ENCODE measurements at regions not wholly inside any gene's neighbourhood (a gene's known extent, or its start where the extent isn't known, plus 50 kb on each side); places are given as distances from the start of the nearest gene placed in this dataset.

DNA sequence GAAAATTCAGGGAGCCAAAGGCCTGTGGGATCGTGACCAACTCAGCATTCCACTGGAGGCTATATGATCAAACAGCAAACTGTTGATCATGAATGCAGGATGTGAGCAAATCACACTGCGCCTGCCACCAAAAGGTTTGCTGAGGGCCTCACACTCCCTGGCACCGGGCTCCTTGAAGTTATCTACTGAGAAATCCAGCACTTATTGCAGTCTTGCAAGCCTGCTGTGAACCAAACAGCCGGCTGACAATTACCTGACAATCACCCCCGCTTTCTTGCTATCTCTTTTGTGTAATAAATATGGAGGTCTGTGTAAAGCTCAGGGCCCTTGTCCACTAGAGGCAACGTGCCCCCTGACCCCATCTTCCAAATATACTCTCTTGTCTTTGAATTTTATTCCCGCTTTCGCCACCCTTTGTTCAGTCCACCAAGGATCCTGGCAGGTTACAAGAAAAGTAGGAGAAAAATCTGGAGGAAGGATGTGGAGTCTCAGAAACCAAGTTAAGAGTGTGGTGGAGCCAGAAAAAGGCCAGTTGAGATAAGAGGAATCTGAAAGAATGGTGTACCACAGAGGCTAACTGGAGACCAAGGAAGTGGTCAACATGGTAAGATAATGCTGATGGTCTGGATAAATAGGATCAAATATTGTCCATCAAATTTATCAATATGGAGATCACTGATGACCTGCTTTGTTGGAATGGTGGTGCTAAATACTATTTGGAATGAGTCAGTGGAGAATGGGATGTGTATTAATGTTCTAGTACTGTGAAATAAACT, 229.2 kb downstream of the ALX1 start:
- Histone ChIP-seq H3K27ac (no peak overlapping the region), H3K4me3 (no peak overlapping the region), H3K27me3 (no peaks in the 10 kb centered on the region), H3K4me1 (no peaks in the 10 kb centered on the region), H3K36me3 (no peaks in the 10 kb centered on the region), H3K9me3 (no peaks in the 10 kb centered on the region)
- TF ChIP-seq, protein P1, sequence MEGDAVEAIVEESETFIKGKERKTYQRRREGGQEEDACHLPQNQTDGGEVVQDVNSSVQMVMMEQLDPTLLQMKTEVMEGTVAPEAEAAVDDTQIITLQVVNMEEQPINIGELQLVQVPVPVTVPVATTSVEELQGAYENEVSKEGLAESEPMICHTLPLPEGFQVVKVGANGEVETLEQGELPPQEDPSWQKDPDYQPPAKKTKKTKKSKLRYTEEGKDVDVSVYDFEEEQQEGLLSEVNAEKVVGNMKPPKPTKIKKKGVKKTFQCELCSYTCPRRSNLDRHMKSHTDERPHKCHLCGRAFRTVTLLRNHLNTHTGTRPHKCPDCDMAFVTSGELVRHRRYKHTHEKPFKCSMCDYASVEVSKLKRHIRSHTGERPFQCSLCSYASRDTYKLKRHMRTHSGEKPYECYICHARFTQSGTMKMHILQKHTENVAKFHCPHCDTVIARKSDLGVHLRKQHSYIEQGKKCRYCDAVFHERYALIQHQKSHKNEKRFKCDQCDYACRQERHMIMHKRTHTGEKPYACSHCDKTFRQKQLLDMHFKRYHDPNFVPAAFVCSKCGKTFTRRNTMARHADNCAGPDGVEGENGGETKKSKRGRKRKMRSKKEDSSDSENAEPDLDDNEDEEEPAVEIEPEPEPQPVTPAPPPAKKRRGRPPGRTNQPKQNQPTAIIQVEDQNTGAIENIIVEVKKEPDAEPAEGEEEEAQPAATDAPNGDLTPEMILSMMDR (IDR thresholded peaks at IDR 0.05), result no peak
- no peak for TF ChIP-seq POLR2A (IDR thresholded peaks at IDR 0.05)
- no peak for DNase-seq

DNA sequence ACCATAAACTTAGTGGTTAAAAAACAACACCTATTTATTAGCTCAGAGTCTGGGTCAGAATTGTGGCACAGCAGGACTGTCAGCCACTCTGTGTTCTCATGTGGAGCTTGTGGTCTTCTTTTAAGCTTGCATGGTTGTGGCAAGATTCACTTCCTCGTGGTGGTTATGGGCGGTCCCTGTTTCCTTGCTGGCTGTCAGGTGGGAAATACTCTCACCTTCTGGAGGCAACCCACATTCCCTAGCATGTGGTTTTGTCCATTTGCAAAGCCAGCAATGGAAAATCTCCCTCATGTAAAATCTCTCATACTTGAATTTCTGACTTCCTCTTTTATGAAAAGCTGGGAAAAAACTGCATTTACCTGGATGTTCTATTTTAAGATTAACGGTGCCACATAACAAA, 229.8 kb downstream of the ALX1 start:
- no peak for DNase-seq
- no peaks in the 10 kb centered on the region for H3K9me3 ChIP-seq
- H3K27ac ChIP-seq, result no peak overlapping the region
- no peaks in the 10 kb centered on the region for H3K27me3 ChIP-seq
- H3K4me1 ChIP-seq, result no peaks in the 10 kb centered on the region
- H3K4me3 ChIP-seq, result no peak overlapping the region
- TF ChIP-seq POLR2A (IDR thresholded peaks at IDR 0.05), result no peak
- TF ChIP-seq, protein P1 (IDR thresholded peaks at IDR 0.05), result no peak
- no peaks in the 10 kb centered on the region for H3K36me3 ChIP-seq

GRCh38 chr12:85516039-85516438, 236.0 kb downstream of the ALX1 start:
- Histone ChIP-seq H3K27me3 (no peaks in the 10 kb centered on the region), H3K36me3 (no peaks in the 10 kb centered on the region), H3K27ac (no peak overlapping the region), H3K4me1 (no peaks in the 10 kb centered on the region), H3K4me3 (no peak overlapping the region), H3K9me3 (no peaks in the 10 kb centered on the region)
- TF ChIP-seq, protein P1 (IDR thresholded peaks at IDR 0.05), result no peak
- no peak for TF ChIP-seq POLR2A (IDR thresholded peaks at IDR 0.05)
- DNase-seq, result no peak

DNA sequence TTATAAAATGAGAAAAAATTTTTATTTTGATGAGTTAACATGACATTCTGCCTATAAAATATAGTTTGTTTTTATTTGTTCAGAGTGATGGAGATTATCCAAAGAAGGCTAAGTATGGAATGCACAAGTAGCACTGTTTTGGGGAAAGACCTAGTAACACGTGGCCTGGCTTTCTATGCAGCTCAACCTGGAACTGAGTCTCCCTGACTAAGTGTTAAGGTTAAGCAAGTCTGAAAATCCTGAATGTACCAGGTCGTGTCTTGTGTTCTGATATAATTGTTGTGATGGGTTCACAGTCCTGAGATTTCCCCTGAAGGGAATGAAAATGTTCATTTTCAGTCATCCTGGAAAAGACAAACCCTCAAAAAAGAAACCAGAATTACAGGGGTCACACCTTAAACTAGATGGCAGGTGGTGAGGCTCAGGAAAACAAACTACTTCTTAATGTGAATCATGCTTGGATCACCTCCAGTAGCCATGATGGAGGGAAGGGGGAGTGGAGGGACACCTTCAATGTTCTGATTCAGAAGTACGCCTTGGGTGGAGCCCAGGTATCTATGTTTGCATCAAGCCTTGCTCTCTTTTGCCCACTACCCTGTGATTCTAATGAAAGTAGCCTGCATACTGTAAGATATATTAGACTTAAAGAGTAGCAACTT, 236.8 kb downstream of the ALX1 start:
- H3K27me3 ChIP-seq, result no peaks in the 10 kb centered on the region
- no peaks in the 10 kb centered on the region for H3K9me3 ChIP-seq
- no peak overlapping the region for H3K4me3 ChIP-seq
- no peak overlapping the region for H3K27ac ChIP-seq
- TF ChIP-seq, protein P1 (IDR thresholded peaks at IDR 0.05), result no peak
- no peak for TF ChIP-seq POLR2A (IDR thresholded peaks at IDR 0.05)
- H3K36me3 ChIP-seq, result no peaks in the 10 kb centered on the region
- H3K4me1 ChIP-seq, result no peaks in the 10 kb centered on the region
- no peak for DNase-seq

DNA sequence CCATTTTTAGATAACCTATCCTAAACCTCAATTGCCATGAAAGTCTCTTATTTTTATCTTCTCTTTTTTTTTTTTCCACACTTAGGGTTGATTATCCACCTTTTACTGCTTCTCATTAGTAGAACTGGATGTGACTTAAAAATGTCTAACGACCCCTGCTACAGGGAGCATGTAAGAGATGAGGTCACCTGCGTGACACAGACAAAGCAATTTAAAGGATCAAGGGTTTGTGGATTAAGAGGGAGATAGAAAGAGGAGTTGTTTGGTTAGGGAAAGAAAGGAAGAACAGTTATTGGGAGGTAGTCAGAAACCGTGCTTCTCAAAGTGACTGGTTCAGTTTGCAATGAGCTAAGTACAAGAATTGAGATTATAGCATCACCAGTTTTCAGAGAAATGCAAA, 239.1 kb downstream of the ALX1 start:
- no peaks in the 10 kb centered on the region for H3K9me3 ChIP-seq
- no peak overlapping the region for H3K4me3 ChIP-seq
- TF ChIP-seq, protein P1 (IDR thresholded peaks at IDR 0.05), result no peak
- no peak overlapping the region for H3K27ac ChIP-seq
- no peaks in the 10 kb centered on the region for H3K36me3 ChIP-seq
- DNase-seq, result no peak
- H3K27me3 ChIP-seq, result no peaks in the 10 kb centered on the region
- H3K4me1 ChIP-seq, result no peaks in the 10 kb centered on the region

Measured in Peyer's patch (tissue), 4 donors.